Erythroblast (primary cell): ENCODE measurements at regions not wholly inside any gene's neighbourhood (a gene's known extent, or its start where the extent isn't known, plus 50 kb on each side); places are given as distances from the start of the nearest gene placed in this dataset.

Source experiments
- GATA1 ChIP-seq: IDR thresholded peaks from 2 replicates; pipeline ENCODE4 v1.6.1; 2011; ENCODE audit warnings: low read depth, mild to moderate bottlenecking, control low read depth, low read length, moderate library complexity
- POLR2A ChIP-seq: IDR thresholded peaks from 2 replicates; pipeline ENCODE4 v1.6.1; 2011; ENCODE audit warnings: mild to moderate bottlenecking, low read length

DNA sequence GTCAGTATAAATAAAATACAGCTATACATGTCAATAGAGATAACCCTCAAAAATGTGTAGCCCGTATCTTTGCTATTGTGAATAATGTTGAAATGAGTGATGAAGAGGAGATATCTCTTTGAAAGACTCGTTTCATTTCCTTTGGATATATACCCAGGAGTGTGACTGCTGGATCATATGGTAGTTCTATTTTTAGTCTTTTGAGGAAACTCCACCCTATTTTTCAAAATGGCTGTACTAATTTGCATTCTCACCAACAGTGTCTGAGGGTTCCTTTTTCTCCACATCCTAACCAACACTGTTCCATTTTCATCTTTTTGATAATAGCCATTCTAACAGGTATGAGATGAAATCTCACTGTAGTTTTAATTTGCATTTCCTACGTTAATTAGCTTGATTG, 237.5 kb upstream of the GBE1 start:
- no peak for TF ChIP-seq GATA1
- TF ChIP-seq POLR2A, result no peak
